K562 (cell line): ENCODE measurements at regions not wholly inside any gene's neighbourhood (a gene's known extent, or its start where the extent isn't known, plus 50 kb on each side); places are given as distances from the start of the nearest gene placed in this dataset.

Experiments
- ATAC-seq: fragments of 200-7000 bp; cut with Tn5 transposase; 3 replicates; pipeline ENCODE4 v1.9.1; 2020; ENCODE audit warnings: moderate library complexity
- BruUV-seq: library from RNA; stranded (reverse); fragments of 400-500 nt; replicated peaks from 2 replicates; lab custom pipeline; 2021; lab: Mats Ljungman, UMichigan
- CTCF ChIA-PET: fragments of 300-600 bp; formaldehyde crosslinking; extraction: SDS; loops from one replicate; lab custom pipeline; 2021; ENCODE audit warnings: low intra/inter-chr PET ratio; lab: Yijun Ruan, JAX
- POLR2A ChIA-PET: fragments of 300-600, 350-650 bp; sonication (Branson Sonifier 250); formaldehyde crosslinking; extraction: SDS; loops from one replicate; lab custom pipeline; 2021; ENCODE audit warnings: antibody characterized with exemption, inconsistent platforms; lab: Yijun Ruan, JAX
- DNase-seq, 4 experiments: peaks; one replicate each; pipeline versions ENCODE4 v3.0.0 to v3.0.0-alpha.2; 2011 to 2018; ENCODE audit warnings: low spot score in 3 of 4, mixed read lengths in 3 of 4; ENCODE audit errors: extremely low read depth in 1 of 4
- FAIRE-seq: peaks from 2 replicates; lab custom pipeline; 2011; peaks lifted over from hg19 to GRCh38; lab: Jason Lieb, UNC
- H2AFZ ChIP-seq: 2 replicates; pipeline ENCODE4 v1.6.0; 2011; ENCODE audit warnings: low read depth, low read length, control low read depth, inconsistent platforms
- H3K27ac ChIP-seq: fragments of 200-600 bp; 3 replicates; pipeline ENCODE4 v1.8.0; 2011; ENCODE audit warnings: low read depth, mild to moderate bottlenecking, control low read depth, inconsistent platforms, low read length, moderate library complexity, mixed read lengths; ENCODE audit errors: extremely low read depth
- H3K27me3 ChIP-seq, 2 experiments: fragments of 300-600 bp in 1 of 2; 2 replicates in 1 of 2; 3 replicates in 1 of 2; pipeline versions ENCODE4 v1.6.0 to v1.8.0; 2011; ENCODE audit warnings: inconsistent platforms in 2 of 2, low read length in 2 of 2, mild to moderate bottlenecking in 1 of 2, mixed read lengths in 1 of 2, moderate library complexity in 1 of 2; ENCODE audit not compliant: control insufficient read depth in 2 of 2, insufficient read depth in 2 of 2
- H3K36me3 ChIP-seq: fragments of 300-600 bp; 3 replicates; pipeline ENCODE4 v1.8.0; 2011; ENCODE audit warnings: mild to moderate bottlenecking, low read length, inconsistent platforms; ENCODE audit not compliant: control insufficient read depth, insufficient read depth
- H3K4me1 ChIP-seq, 2 experiments: fragments of 200-600 bp in 1 of 2; replicated peaks in 1 of 2; 2 replicates in 1 of 2; 3 replicates in 1 of 2; pipeline versions ENCODE4 v1.5.1 to v1.8.0; 2011; ENCODE audit warnings: inconsistent platforms in 2 of 2, low read length in 2 of 2, mild to moderate bottlenecking in 1 of 2, mixed read lengths in 1 of 2, moderate library complexity in 1 of 2; ENCODE audit not compliant: control insufficient read depth in 2 of 2, insufficient read depth in 2 of 2
- H3K4me2 ChIP-seq: 2 replicates; pipeline ENCODE4 v1.6.1; 2011; ENCODE audit warnings: low read length, control low read depth, inconsistent platforms, mixed read lengths; ENCODE audit not compliant: insufficient read depth
- H3K4me3 ChIP-seq: fragments of 200-600 bp; sonication (generic), shearing (Covaris generic); 2 replicates; pipeline ENCODE4 v1.5.1; 2016; ENCODE audit warnings: control low read depth, inconsistent platforms
- H3K79me2 ChIP-seq: fragments of 200-600 bp; 3 replicates; pipeline ENCODE4 v1.8.0; 2011; ENCODE audit warnings: low read length, inconsistent platforms; ENCODE audit not compliant: control insufficient read depth, insufficient read depth
- H3K9ac ChIP-seq, 2 experiments: 2 replicates each; pipeline versions ENCODE4 v1.6.0 to v1.6.1; 2011; ENCODE audit warnings: low read depth in 2 of 2, low read length in 2 of 2, control low read depth in 1 of 2, inconsistent platforms in 1 of 2, mild to moderate bottlenecking in 1 of 2, mixed read lengths in 1 of 2; ENCODE audit not compliant: insufficient read depth in 1 of 2
- H3K9me1 ChIP-seq: one replicate; pipeline ENCODE4 v1.6.0; 2011; ENCODE audit warnings: inconsistent platforms, mild to moderate bottlenecking, low read length, moderate library complexity; ENCODE audit not compliant: control insufficient read depth, insufficient read depth
- H3K9me3 ChIP-seq: replicated peaks from 2 replicates; pipeline ENCODE4 v1.5.1; 2011; ENCODE audit warnings: low read depth, low read length, inconsistent platforms; ENCODE audit not compliant: control insufficient read depth, insufficient read depth
- H4K20me1 ChIP-seq: replicated peaks from 2 replicates; pipeline ENCODE4 v1.6.1; 2011; ENCODE audit warnings: low read length, inconsistent platforms, mixed read lengths; ENCODE audit not compliant: control insufficient read depth, insufficient read depth
- ATF1 ChIP-seq, 2 experiments: fragments of 450-650 bp in 1 of 2; IDR thresholded peaks; 2 replicates each; pipeline ENCODE4 v1.6.1; 2016; ENCODE audit warnings: missing compliant biosample characterization in 1 of 2, missing genetic modification characterization in 1 of 2
- ATF7 ChIP-seq: fragments of 450-650 bp; IDR thresholded peaks from 2 replicates; pipeline ENCODE4 v1.7.1; 2014; ENCODE audit warnings: mild to moderate bottlenecking, moderate library complexity
- CREB1 ChIP-seq, 2 experiments: sonication (generic) in 1 of 2; formaldehyde crosslinking in 1 of 2; IDR thresholded peaks; 2 replicates each; pipeline versions ENCODE4 v1.6.1 to v1.8.0; 2012 to 2022; ENCODE audit warnings: inconsistent platforms in 1 of 2, mild to moderate bottlenecking in 1 of 2, missing genetic modification reagents in 1 of 2, moderate library complexity in 1 of 2
- CREM ChIP-seq: IDR thresholded peaks from 2 replicates; pipeline ENCODE4 v1.6.1; 2014; ENCODE audit warnings: antibody characterized with exemption, low read depth
- HCFC1 ChIP-seq: IDR thresholded peaks from 2 replicates; pipeline ENCODE4 v1.6.1; 2012; ENCODE audit warnings: low read depth, low read length, improper control_type of control experiment
- JUND ChIP-seq, 2 experiments: IDR thresholded peaks; 2 replicates in 1 of 2; 3 replicates in 1 of 2; pipeline ENCODE4 v1.6.1; 2011; ENCODE audit warnings: borderline replicate concordance in 2 of 2, low read depth in 2 of 2, low read length in 2 of 2, improper control_type of control experiment in 1 of 2, missing biosample characterization in 1 of 2, missing genetic modification characterization in 1 of 2, missing genetic modification reagents in 1 of 2
- MTA1 ChIP-seq: fragments of 450-650 bp; IDR thresholded peaks from 2 replicates; pipeline ENCODE4 v1.6.1; 2017; ENCODE audit warnings: borderline replicate concordance
- POLR2G ChIP-seq: fragments of 200-400 bp; formaldehyde crosslinking; IDR thresholded peaks from 2 replicates; pipeline ENCODE4 v1.6.1; 2017; ENCODE audit warnings: low read depth, mild to moderate bottlenecking, antibody characterized with exemption, low read length, moderate library complexity
- RAD21 ChIP-seq, 2 experiments: fragments of 250-450 bp in 1 of 2; fragments of 450-650 bp in 1 of 2; sonication (Bioruptor Pico) in 1 of 2; formaldehyde crosslinking in 1 of 2; IDR thresholded peaks in 1 of 2; conservative IDR thresholded peaks in 1 of 2; 2 replicates each; pipeline versions ENCODE4 v1.4.0 to v1.8.0; 2020 to 2022; ENCODE audit warnings: mild to moderate bottlenecking in 2 of 2, moderate library complexity in 1 of 2
- SMARCA4 ChIP-seq: fragments of 450-650 bp; IDR thresholded peaks from 2 replicates; pipeline ENCODE4 v1.6.1; 2016
- ZNF696 ChIP-seq: fragments of 250-450 bp; sonication (Bioruptor Pico); conservative IDR thresholded peaks from 2 replicates; pipeline ENCODE4 v1.4.0; 2020; ENCODE audit warnings: mild to moderate bottlenecking, moderate library complexity
- WGBS: fragments of 100-300 bp; shearing (Covaris generic); methylation state at CpG from one replicate; pipeline ENCODE4 v1.1.6; 2016; ENCODE audit warnings: low coverage, mixed read lengths; ENCODE audit not compliant: insufficient coverage; ENCODE audit errors: missing lambda C conversion rate; 5-methylcytosine and 5-hydroxymethylcytosine counted together
- in situ Hi-C: fragments of 300-500 bp; cut with MboI; formaldehyde crosslinking; loops from 4 replicates; pipeline ENCODE4 v1.15.0; 2018; ENCODE audit warnings: inconsistent platforms, mixed read lengths
- intact Hi-C: fragments of 100-400 bp; cut with micrococcal nuclease; formaldehyde crosslinking; loops from 2 replicates; pipeline ENCODE4 v1.14.2; 2022
- TF ChIP-seq, protein P1 (sequence below), 3 experiments: IDR thresholded peaks in 2 of 3; conservative IDR thresholded peaks in 1 of 3; 2 replicates each; pipeline ENCODE4 v1.5.1; 2011 to 2012; ENCODE audit warnings: low read length in 3 of 3, mild to moderate bottlenecking in 3 of 3, control low read depth in 2 of 3, improper control_type of control experiment in 1 of 3, inconsistent platforms in 1 of 3, low read depth in 1 of 3, mixed read lengths in 1 of 3, moderate library complexity in 1 of 3; ENCODE audit not compliant: insufficient read depth in 2 of 3
- TF ChIP-seq, protein P2 (sequence below): sonication (generic); formaldehyde crosslinking; IDR thresholded peaks from 2 replicates; pipeline ENCODE4 v1.8.0; 2022; ENCODE audit warnings: missing genetic modification reagents, mild to moderate bottlenecking, moderate library complexity, borderline replicate concordance
- TF ChIP-seq, protein P3 (sequence below), 2 experiments: fragments of 450-650 bp in 1 of 2; sonication (generic) in 1 of 2; formaldehyde crosslinking in 1 of 2; IDR thresholded peaks in 1 of 2; conservative IDR thresholded peaks in 1 of 2; 2 replicates each; pipeline versions ENCODE4 v1.6.1 to v1.8.1; 2016 to 2023; ENCODE audit warnings: mild to moderate bottlenecking in 2 of 2, moderate library complexity in 2 of 2, inconsistent platforms in 1 of 2, missing genetic modification reagents in 1 of 2

DNA sequence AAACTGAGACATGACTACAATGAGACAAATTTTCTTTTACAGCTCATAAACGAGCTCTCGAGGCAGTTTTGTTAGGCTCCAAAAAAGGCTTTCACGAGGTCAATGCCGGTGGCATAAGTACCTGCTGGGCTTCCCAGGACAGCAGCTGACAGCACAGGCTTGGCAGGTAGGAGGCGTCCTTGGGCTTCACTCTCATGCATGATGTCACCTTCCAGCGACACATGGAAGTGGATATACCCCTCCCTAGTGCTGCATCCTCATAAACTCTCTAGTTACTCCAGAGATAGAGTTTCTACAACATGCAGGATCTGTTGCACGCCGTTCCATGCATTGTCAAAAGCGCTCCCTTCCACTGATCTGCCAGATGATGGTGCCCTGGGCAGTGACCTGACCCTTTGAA is 112.5 kb upstream of the PAXBP1 start:
- H3K27ac ChIP-seq, result no peak overlapping the region
- peak overlapping the region; percentile 48; the same call in 1 of the 2 replicates for H3K4me2 ChIP-seq
- peak; percentile 35 for FAIRE-seq
- ChIA-PET CTCF (no interaction called here), POLR2A (interaction anchor here (0.9 kb wide), 1 partner anchor 33 kb away, joined by 4 read pairs; no protein-coding TSS in a partner anchor)
- peaks cover 21 to 25% of the 10 kb centered on the region in 2 experiments for H3K27me3 ChIP-seq
- ATAC-seq, result peak; percentile 94
- no peaks in the 10 kb centered on the region for H3K36me3 ChIP-seq
- under 1% methylated on average over 9 of the region's 9 CpGs for WGBS
- no peaks in the 10 kb centered on the region for H3K79me2 ChIP-seq
- peak; percentile 71; the same call in 1 of the 2 replicates for TF ChIP-seq ATF7
- TF ChIP-seq CREB1 (IDR thresholded peaks at IDR 0.05), result peak; percentile 61
- peak; percentile 61 for TF ChIP-seq CREB1 (CRISPR knock-in tag; IDR thresholded peaks at IDR 0.05)
- TF ChIP-seq JUND (IDR thresholded peaks at IDR 0.05; ENCODE audit: borderline replicate concordance, low read depth, low read length), result peak; percentile 59
- TF ChIP-seq JUND (tag; IDR thresholded peaks at IDR 0.05; ENCODE audit: borderline replicate concordance, low read depth, low read length), result peak; percentile 78; the same call in 1 of the 3 replicates
- TF ChIP-seq ZNF696, result no peak
- no peak for TF ChIP-seq SMARCA4
- TF ChIP-seq, protein P1, sequence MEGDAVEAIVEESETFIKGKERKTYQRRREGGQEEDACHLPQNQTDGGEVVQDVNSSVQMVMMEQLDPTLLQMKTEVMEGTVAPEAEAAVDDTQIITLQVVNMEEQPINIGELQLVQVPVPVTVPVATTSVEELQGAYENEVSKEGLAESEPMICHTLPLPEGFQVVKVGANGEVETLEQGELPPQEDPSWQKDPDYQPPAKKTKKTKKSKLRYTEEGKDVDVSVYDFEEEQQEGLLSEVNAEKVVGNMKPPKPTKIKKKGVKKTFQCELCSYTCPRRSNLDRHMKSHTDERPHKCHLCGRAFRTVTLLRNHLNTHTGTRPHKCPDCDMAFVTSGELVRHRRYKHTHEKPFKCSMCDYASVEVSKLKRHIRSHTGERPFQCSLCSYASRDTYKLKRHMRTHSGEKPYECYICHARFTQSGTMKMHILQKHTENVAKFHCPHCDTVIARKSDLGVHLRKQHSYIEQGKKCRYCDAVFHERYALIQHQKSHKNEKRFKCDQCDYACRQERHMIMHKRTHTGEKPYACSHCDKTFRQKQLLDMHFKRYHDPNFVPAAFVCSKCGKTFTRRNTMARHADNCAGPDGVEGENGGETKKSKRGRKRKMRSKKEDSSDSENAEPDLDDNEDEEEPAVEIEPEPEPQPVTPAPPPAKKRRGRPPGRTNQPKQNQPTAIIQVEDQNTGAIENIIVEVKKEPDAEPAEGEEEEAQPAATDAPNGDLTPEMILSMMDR (IDR thresholded peaks at IDR 0.05 in 2 of 3, conservative IDR thresholded peaks at IDR 0.05 in 1 of 3; ENCODE audit: insufficient read depth in 2 of 3, low read depth in 1 of 3, low read length in 3 of 3), result peak; percentile 48 to 59 (median 58)
- no peak for TF ChIP-seq POLR2G
- TF ChIP-seq, protein P2, sequence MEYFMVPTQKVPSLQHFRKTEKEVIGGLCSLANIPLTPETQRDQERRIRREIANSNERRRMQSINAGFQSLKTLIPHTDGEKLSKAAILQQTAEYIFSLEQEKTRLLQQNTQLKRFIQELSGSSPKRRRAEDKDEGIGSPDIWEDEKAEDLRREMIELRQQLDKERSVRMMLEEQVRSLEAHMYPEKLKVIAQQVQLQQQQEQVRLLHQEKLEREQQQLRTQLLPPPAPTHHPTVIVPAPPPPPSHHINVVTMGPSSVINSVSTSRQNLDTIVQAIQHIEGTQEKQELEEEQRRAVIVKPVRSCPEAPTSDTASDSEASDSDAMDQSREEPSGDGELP (CRISPR knock-in tag), result peak; percentile 36; the same call in 1 of the 2 replicates
- peak; percentile 71; the same call in 1 of the 2 replicates for TF ChIP-seq MTA1
- 0 out of 2 replicates have a peak, but pooled peaks have one; percentile 19 for TF ChIP-seq ATF1 (CRISPR knock-in tag; IDR thresholded peaks at IDR 0.05)
- TF ChIP-seq ATF1 (tag; IDR thresholded peaks at IDR 0.05), result peak; percentile 70
- peak in 1 of 2 experiments; percentile 41; a peak in 2 of 4 replicates for TF ChIP-seq RAD21 (CRISPR knock-in tag; conservative IDR thresholded peaks at IDR 0.05 in 1 of 2, IDR thresholded peaks at IDR 0.05 in 1 of 2)
- peak; percentile 92 for TF ChIP-seq CREM
- TF ChIP-seq HCFC1, result peak; percentile 18; the same call in 1 of the 2 replicates
- TF ChIP-seq, protein P3, sequence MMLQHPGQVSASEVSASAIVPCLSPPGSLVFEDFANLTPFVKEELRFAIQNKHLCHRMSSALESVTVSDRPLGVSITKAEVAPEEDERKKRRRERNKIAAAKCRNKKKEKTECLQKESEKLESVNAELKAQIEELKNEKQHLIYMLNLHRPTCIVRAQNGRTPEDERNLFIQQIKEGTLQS (IDR thresholded peaks at IDR 0.05), result peak; percentile 47; the same call in 1 of the 2 replicates
- TF ChIP-seq, protein P3 (CRISPR knock-in tag; conservative IDR thresholded peaks at IDR 0.05), result no peak
- no peaks in the 10 kb centered on the region for H3K9me1 ChIP-seq
- peak; percentile 24 to 37 (median 34) for DNase-seq
- no peak overlapping the region for H3K4me3 ChIP-seq
- BruUV-seq, result no TSS peak
- intact Hi-C loops, result no loop called here
- H4K20me1 ChIP-seq, result no peaks in the 10 kb centered on the region
- no peak overlapping the region for H3K9ac ChIP-seq
- H3K9me3 ChIP-seq, result no peaks in the 10 kb centered on the region
- H2AFZ ChIP-seq, result peak overlapping the region; percentile 43
- in situ Hi-C loops, result no loop called here
- no peaks in the 10 kb centered on the region for H3K4me1 ChIP-seq
